HCT116 (cell line): ENCODE measurements at regions not wholly inside any gene's neighbourhood (a gene's known extent, or its start where the extent isn't known, plus 50 kb on each side); places are given as distances from the start of the nearest gene placed in this dataset.

ENCODE experiments used
- ATAC-seq: fragments of 200-7000 bp; cut with Tn5 transposase; 2 replicates; pipeline ENCODE4 v1.9.1; 2020; ENCODE audit warnings: mild to moderate bottlenecking, moderate library complexity
- BruUV-seq: library from RNA; stranded (reverse); fragments of 400-500 nt; replicated peaks from 2 replicates; lab custom pipeline; 2021; lab: Mats Ljungman, UMichigan
- CTCF ChIA-PET: fragments of 300-600 bp; sonication (Branson Sonifier 250); formaldehyde crosslinking; loops from one replicate; lab custom pipeline; 2021; ENCODE audit warnings: antibody characterized with exemption; lab: Charles Lee
- POLR2A ChIA-PET: fragments of 300-600, 350-600 bp; sonication (Branson Sonifier 250); formaldehyde crosslinking; loops from one replicate; lab custom pipeline; 2021; ENCODE audit warnings: antibody characterized with exemption; lab: Charles Lee
- RAD21 ChIA-PET, 2 experiments: fragments of 300-600 bp; sonication (Branson Sonifier 250); formaldehyde crosslinking; loops; one replicate each; lab custom pipeline; 2023; ENCODE audit warnings: low total read pairs in 2 of 2; ENCODE audit not compliant: uncharacterized antibody in 2 of 2, unreplicated experiment in 2 of 2, low non-redundant PET in 1 of 2; lab: Charles Lee
- DNase-seq: peaks from one replicate; pipeline ENCODE4 v3.0.0-alpha.2; 2010; ENCODE audit warnings: low read depth, low spot score
- H2AFZ ChIP-seq: fragments of 200-600 bp; shearing (Covaris generic), sonication (generic); 2 replicates; pipeline ENCODE4 v1.6.1; 2017; ENCODE audit warnings: low read depth, mixed run types, mixed read lengths, antibody characterized with exemption, low read length; ENCODE audit not compliant: poor library complexity, severe bottlenecking
- H3K27ac ChIP-seq: 2 replicates; pipeline ENCODE4 v1.5.1; 2012; ENCODE audit warnings: low read depth, low read length
- H3K27me3 ChIP-seq: fragments of 200-600 bp; sonication (generic); 2 replicates; pipeline ENCODE4 v1.6.1; 2016; ENCODE audit warnings: mixed run types, low read length, mixed read lengths; ENCODE audit not compliant: insufficient read depth
- H3K36me3 ChIP-seq, 2 experiments: fragments of 200-500 bp in 1 of 2; fragments of 200-600 bp in 1 of 2; sonication (Bioruptor generic) in 1 of 2; sonication (generic) in 1 of 2; 2 replicates each; pipeline versions ENCODE4 v1.5.1 to v1.6.1; 2014 to 2016; ENCODE audit warnings: low read length in 2 of 2, inconsistent platforms in 1 of 2, mixed read lengths in 1 of 2, mixed run types in 1 of 2; ENCODE audit not compliant: insufficient read depth in 2 of 2, control insufficient read depth in 1 of 2
- H3K4me1 ChIP-seq, 2 experiments: fragments of 200-600 bp in 1 of 2; sonication (generic) in 1 of 2; 2 replicates each; pipeline versions ENCODE4 v1.5.1 to v1.6.1; 2012 to 2017; ENCODE audit warnings: low read length in 2 of 2, inconsistent platforms in 1 of 2, mild to moderate bottlenecking in 1 of 2, mixed read lengths in 1 of 2, mixed run types in 1 of 2, moderate library complexity in 1 of 2; ENCODE audit not compliant: insufficient read depth in 2 of 2, control insufficient read depth in 1 of 2
- H3K4me2 ChIP-seq: fragments of 200-600 bp; sonication (generic); 2 replicates; pipeline ENCODE4 v1.6.1; 2017; ENCODE audit warnings: mixed run types, low read length, mixed read lengths
- H3K4me3 ChIP-seq, 2 experiments: fragments of 200-600 bp in 1 of 2; sonication (generic) in 1 of 2; replicated peaks in 1 of 2; 2 replicates each; pipeline ENCODE4 v1.5.1; 2011 to 2016; ENCODE audit warnings: low read length in 2 of 2, control low read depth in 1 of 2, low read depth in 1 of 2, mild to moderate bottlenecking in 1 of 2, mixed read lengths in 1 of 2, mixed run types in 1 of 2
- H3K79me2 ChIP-seq: fragments of 200-600 bp; sonication (generic); 2 replicates; pipeline ENCODE4 v1.6.1; 2017; ENCODE audit warnings: mild to moderate bottlenecking, mixed run types, low read length, moderate library complexity, mixed read lengths; ENCODE audit not compliant: insufficient read depth
- H3K9ac ChIP-seq: fragments of 200-600 bp; sonication (generic); 2 replicates; pipeline ENCODE4 v1.6.1; 2016; ENCODE audit warnings: low read length, mixed read lengths
- H3K9me2 ChIP-seq: fragments of 200-600 bp; sonication (generic), shearing (Covaris generic); 2 replicates; pipeline ENCODE4 v1.6.1; 2017; ENCODE audit warnings: mixed run types, mild to moderate bottlenecking, moderate library complexity; ENCODE audit not compliant: insufficient read depth
- H3K9me3 ChIP-seq, 2 experiments: fragments of 200-500 bp in 1 of 2; fragments of 200-600 bp in 1 of 2; sonication (Bioruptor generic) in 1 of 2; sonication (generic) in 1 of 2; 2 replicates each; pipeline ENCODE4 v1.6.1; 2014 to 2017; ENCODE audit warnings: low read length in 2 of 2, mixed read lengths in 2 of 2, inconsistent platforms in 1 of 2, low read depth in 1 of 2, mild to moderate bottlenecking in 1 of 2, mixed run types in 1 of 2, moderate library complexity in 1 of 2; ENCODE audit not compliant: control insufficient read depth in 1 of 2, insufficient read depth in 1 of 2
- H4K20me1 ChIP-seq: fragments of 200-600 bp; sonication (generic), shearing (Covaris generic); 2 replicates; pipeline ENCODE4 v1.6.1; 2017; ENCODE audit warnings: mixed run types, mild to moderate bottlenecking, moderate library complexity; ENCODE audit not compliant: insufficient read depth
- CBX3 ChIP-seq: IDR thresholded peaks from 2 replicates; pipeline ENCODE4 v1.6.1; 2012; ENCODE audit warnings: low read depth
- CEBPB ChIP-seq: IDR thresholded peaks from 2 replicates; pipeline ENCODE4 v1.6.1; 2012; ENCODE audit warnings: low read depth
- EGR1 ChIP-seq: IDR thresholded peaks from 2 replicates; pipeline ENCODE4 v1.6.1; 2012; ENCODE audit warnings: low read depth
- ELF1 ChIP-seq: IDR thresholded peaks from 2 replicates; pipeline ENCODE4 v1.6.1; 2012; ENCODE audit warnings: low read depth, borderline replicate concordance
- EZH2 ChIP-seq: fragments of 200-600 bp; sonication (generic); IDR thresholded peaks from 2 replicates; pipeline ENCODE4 v1.6.1; 2017; ENCODE audit warnings: antibody characterized with exemption, mixed run types
- EZH2phosphoT487 ChIP-seq: fragments of 200-600 bp; IDR thresholded peaks from 2 replicates; pipeline ENCODE4 v1.6.1; 2018; ENCODE audit warnings: antibody characterized with exemption, borderline replicate concordance
- FOSL1 ChIP-seq: IDR thresholded peaks from 2 replicates; pipeline ENCODE4 v1.6.1; 2012; ENCODE audit warnings: low read depth
- JUND ChIP-seq: IDR thresholded peaks from 2 replicates; pipeline ENCODE4 v1.6.1; 2012
- POLR2A ChIP-seq: IDR thresholded peaks from 2 replicates; pipeline ENCODE4 v1.7.0; 2011; ENCODE audit warnings: borderline replicate concordance; ENCODE audit not compliant: insufficient read depth, insufficient read length; ENCODE audit errors: extremely low read depth
- POLR2AphosphoS5 ChIP-seq: IDR thresholded peaks from 2 replicates; pipeline ENCODE4 v1.6.1; 2011; ENCODE audit warnings: mild to moderate bottlenecking, low read depth, low read length, moderate library complexity
- RAD21 ChIP-seq: IDR thresholded peaks from 2 replicates; pipeline ENCODE4 v1.6.1; 2012; ENCODE audit warnings: low read depth, mild to moderate bottlenecking
- SIN3A ChIP-seq: IDR thresholded peaks from 2 replicates; pipeline ENCODE4 v1.6.1; 2012; ENCODE audit warnings: low read depth
- SP1 ChIP-seq: IDR thresholded peaks from 2 replicates; pipeline ENCODE4 v1.6.1; 2012; ENCODE audit warnings: low read depth
- TCF7L2 ChIP-seq: IDR thresholded peaks from 2 replicates; pipeline ENCODE4 v1.7.0; 2011; ENCODE audit warnings: borderline replicate concordance, inconsistent platforms; ENCODE audit not compliant: insufficient read depth, insufficient read length; ENCODE audit errors: extremely low read depth
- ZNF274 ChIP-seq: fragments of 200-500 bp; sonication (Bioruptor generic); IDR thresholded peaks from 2 replicates; pipeline ENCODE4 v1.6.1; 2014; ENCODE audit warnings: mild to moderate bottlenecking, low read depth, low read length, inconsistent platforms
- intact Hi-C: fragments of 100-400 bp; cut with micrococcal nuclease; formaldehyde crosslinking; loops from 2 replicates; pipeline ENCODE4 v1.10.0; 2022
- TF ChIP-seq, protein P1 (sequence below): IDR thresholded peaks from 2 replicates; pipeline ENCODE4 v1.6.1; 2012; ENCODE audit warnings: low read depth
- TF ChIP-seq, protein P2 (sequence below): IDR thresholded peaks from 2 replicates; pipeline ENCODE4 v1.6.1; 2012
- TF ChIP-seq, protein P3 (sequence below): IDR thresholded peaks from 2 replicates; pipeline ENCODE4 v1.6.1; 2012
- TF ChIP-seq, protein P4 (sequence below), 3 experiments: fragments of 200-600 bp in 1 of 3; sonication (generic) in 1 of 3; IDR thresholded peaks in 2 of 3; conservative IDR thresholded peaks in 1 of 3; 2 replicates each; pipeline ENCODE4 v1.5.1; 2012 to 2017; ENCODE audit warnings: low read depth in 2 of 3, low read length in 2 of 3, antibody characterized with exemption in 1 of 3, borderline replicate concordance in 1 of 3, control low read depth in 1 of 3, mild to moderate bottlenecking in 1 of 3, mixed read lengths in 1 of 3, mixed run types in 1 of 3, moderate library complexity in 1 of 3; ENCODE audit not compliant: insufficient read depth in 1 of 3

DNA sequence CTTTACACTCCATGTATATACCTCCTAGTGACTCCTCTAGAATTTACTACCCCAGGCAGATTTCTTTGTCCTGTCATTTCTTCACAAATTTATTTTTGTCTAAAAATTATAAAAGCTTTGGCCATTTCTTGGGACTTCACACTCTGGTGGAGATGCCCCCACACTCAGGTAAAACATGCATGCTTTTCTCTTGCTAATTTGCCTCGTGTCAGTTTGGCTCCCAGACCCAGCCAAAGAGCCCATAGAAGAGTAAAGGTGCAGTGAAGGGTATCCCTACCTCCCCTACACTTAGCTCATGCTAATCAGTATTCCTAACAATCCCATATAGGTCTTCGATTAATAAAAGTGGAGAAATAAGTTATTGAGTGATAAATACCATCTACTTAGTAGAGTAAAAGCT is 256.5 kb upstream of the KRR1 start:
- H3K9me3 ChIP-seq = no peaks in the 10 kb centered on the region
- TF ChIP-seq, protein P1, sequence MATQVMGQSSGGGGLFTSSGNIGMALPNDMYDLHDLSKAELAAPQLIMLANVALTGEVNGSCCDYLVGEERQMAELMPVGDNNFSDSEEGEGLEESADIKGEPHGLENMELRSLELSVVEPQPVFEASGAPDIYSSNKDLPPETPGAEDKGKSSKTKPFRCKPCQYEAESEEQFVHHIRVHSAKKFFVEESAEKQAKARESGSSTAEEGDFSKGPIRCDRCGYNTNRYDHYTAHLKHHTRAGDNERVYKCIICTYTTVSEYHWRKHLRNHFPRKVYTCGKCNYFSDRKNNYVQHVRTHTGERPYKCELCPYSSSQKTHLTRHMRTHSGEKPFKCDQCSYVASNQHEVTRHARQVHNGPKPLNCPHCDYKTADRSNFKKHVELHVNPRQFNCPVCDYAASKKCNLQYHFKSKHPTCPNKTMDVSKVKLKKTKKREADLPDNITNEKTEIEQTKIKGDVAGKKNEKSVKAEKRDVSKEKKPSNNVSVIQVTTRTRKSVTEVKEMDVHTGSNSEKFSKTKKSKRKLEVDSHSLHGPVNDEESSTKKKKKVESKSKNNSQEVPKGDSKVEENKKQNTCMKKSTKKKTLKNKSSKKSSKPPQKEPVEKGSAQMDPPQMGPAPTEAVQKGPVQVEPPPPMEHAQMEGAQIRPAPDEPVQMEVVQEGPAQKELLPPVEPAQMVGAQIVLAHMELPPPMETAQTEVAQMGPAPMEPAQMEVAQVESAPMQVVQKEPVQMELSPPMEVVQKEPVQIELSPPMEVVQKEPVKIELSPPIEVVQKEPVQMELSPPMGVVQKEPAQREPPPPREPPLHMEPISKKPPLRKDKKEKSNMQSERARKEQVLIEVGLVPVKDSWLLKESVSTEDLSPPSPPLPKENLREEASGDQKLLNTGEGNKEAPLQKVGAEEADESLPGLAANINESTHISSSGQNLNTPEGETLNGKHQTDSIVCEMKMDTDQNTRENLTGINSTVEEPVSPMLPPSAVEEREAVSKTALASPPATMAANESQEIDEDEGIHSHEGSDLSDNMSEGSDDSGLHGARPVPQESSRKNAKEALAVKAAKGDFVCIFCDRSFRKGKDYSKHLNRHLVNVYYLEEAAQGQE = no peak
- TF ChIP-seq ZNF274 (no peak), POLR2A (no peak), SP1 (no peak), ELF1 (no peak), CBX3 (no peak), EGR1 (no peak), RAD21 (no peak), SIN3A (no peak), POLR2AphosphoS5 (no peak), TCF7L2 (no peak), CEBPB (no peak), EZH2 (no peak), JUND (no peak), FOSL1 (no peak), EZH2phosphoT487 (no peak)
- TF ChIP-seq, protein P2, sequence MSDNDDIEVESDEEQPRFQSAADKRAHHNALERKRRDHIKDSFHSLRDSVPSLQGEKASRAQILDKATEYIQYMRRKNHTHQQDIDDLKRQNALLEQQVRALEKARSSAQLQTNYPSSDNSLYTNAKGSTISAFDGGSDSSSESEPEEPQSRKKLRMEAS = no peak
- TF ChIP-seq, protein P3, sequence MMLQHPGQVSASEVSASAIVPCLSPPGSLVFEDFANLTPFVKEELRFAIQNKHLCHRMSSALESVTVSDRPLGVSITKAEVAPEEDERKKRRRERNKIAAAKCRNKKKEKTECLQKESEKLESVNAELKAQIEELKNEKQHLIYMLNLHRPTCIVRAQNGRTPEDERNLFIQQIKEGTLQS = no peak
- TF ChIP-seq, protein P4, sequence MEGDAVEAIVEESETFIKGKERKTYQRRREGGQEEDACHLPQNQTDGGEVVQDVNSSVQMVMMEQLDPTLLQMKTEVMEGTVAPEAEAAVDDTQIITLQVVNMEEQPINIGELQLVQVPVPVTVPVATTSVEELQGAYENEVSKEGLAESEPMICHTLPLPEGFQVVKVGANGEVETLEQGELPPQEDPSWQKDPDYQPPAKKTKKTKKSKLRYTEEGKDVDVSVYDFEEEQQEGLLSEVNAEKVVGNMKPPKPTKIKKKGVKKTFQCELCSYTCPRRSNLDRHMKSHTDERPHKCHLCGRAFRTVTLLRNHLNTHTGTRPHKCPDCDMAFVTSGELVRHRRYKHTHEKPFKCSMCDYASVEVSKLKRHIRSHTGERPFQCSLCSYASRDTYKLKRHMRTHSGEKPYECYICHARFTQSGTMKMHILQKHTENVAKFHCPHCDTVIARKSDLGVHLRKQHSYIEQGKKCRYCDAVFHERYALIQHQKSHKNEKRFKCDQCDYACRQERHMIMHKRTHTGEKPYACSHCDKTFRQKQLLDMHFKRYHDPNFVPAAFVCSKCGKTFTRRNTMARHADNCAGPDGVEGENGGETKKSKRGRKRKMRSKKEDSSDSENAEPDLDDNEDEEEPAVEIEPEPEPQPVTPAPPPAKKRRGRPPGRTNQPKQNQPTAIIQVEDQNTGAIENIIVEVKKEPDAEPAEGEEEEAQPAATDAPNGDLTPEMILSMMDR (IDR thresholded peaks at IDR 0.05 in 2 of 3, conservative IDR thresholded peaks at IDR 0.05 in 1 of 3; ENCODE audit: borderline replicate concordance in 1 of 3, insufficient read depth in 1 of 3, low read depth in 2 of 3, low read length in 2 of 3) = no peak
- H3K27me3 ChIP-seq = no peaks in the 10 kb centered on the region
- H3K9me2 ChIP-seq = no peaks in the 10 kb centered on the region
- CTCF ChIA-PET = no interaction called here
- H2AFZ ChIP-seq = no peak overlapping the region
- no peak for ATAC-seq
- no peak for DNase-seq
- 0 out of 2 replicates have a peak overlapping the region, but pooled peaks have one; percentile 14 for H3K4me2 ChIP-seq
- H3K4me3 ChIP-seq = no peak overlapping the region
- no TSS peak for BruUV-seq
- POLR2A ChIA-PET = interaction anchor here (0.9 to 2.7 kb wide), 6 partner anchors 8 to 101 kb away, joined by 3 to 9 read pairs (median 4); no protein-coding TSS in a partner anchor
- H4K20me1 ChIP-seq = no peaks in the 10 kb centered on the region
- no peaks in the 10 kb centered on the region for H3K79me2 ChIP-seq
- peak overlapping the region; percentile 41 for H3K9ac ChIP-seq
- intact Hi-C loops = loop anchor here (5.0 kb wide), 1 partner anchor 259 kb away; no protein-coding TSS in a partner anchor
- RAD21 ChIA-PET = no interaction called here
- H3K36me3 ChIP-seq = no peaks in the 10 kb centered on the region
- peaks cover 74 to 92% of the 10 kb centered on the region in 2 experiments for H3K4me1 ChIP-seq
- H3K27ac ChIP-seq = peak overlapping the region; percentile 100
